Spinal cord (tissue), 9 donors: ENCODE measurements at regions not wholly inside any gene's neighbourhood (a gene's known extent, or its start where the extent isn't known, plus 50 kb on each side); places are given as distances from the start of the nearest gene placed in this dataset.

Experiments
- DNase-seq, 6 donors: peaks; one replicate each; pipeline versions ENCODE4 v3.0.0 to v3.0.0-alpha.2; 2013 to 2015; ENCODE audit warnings: low spot score in 6 of 6, low read depth in 4 of 6
- H3K27ac ChIP-seq: one replicate; pipeline ENCODE4 v1.5.1; 2013; ENCODE audit warnings: low read depth, low read length, control low read depth
- H3K27me3 ChIP-seq: one replicate; pipeline ENCODE4 v1.6.1; 2013; ENCODE audit warnings: low read length; ENCODE audit not compliant: control insufficient read depth, insufficient read depth
- H3K36me3 ChIP-seq: one replicate; pipeline ENCODE4 v1.6.1; 2013; ENCODE audit warnings: low read length; ENCODE audit not compliant: control insufficient read depth, insufficient read depth
- H3K4me1 ChIP-seq: one replicate; pipeline ENCODE4 v1.6.1; 2013; ENCODE audit warnings: low read length; ENCODE audit not compliant: control insufficient read depth, insufficient read depth
- H3K4me3 ChIP-seq: one replicate; pipeline ENCODE4 v1.5.1; 2013; ENCODE audit warnings: low read depth, low read length, control low read depth
- H3K9me3 ChIP-seq: one replicate; pipeline ENCODE4 v1.6.1; 2013; ENCODE audit warnings: low read length; ENCODE audit not compliant: control insufficient read depth, insufficient read depth
- WGBS: methylation state at CpG from one replicate; pipeline ENCODE4 v1.1.5; 2013; ENCODE audit warnings: missing lambda C conversion rate; ENCODE audit not compliant: insufficient coverage; 5-methylcytosine and 5-hydroxymethylcytosine counted together
- donor health status: healthy.

DNA sequence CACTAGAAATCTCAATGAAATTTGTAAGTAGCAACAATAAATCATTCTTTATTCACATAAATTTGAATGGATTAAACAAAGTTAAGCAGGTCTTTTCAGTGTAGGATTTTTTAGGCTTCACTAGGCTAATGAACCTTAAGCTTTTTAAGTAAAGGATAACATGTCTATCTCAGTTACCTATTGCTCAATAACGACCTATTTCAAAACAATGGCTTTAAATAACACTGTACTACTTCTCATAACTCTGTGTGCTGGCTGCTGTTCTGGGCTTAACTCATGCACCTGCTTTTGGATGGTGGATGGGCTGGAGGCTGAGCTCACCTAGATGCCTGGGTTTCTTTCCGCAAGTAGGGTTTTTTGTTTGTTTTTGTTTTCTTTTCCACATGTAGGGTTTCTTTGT lies 495.0 kb upstream of the SLIT2 start:
- Histone ChIP-seq H3K27ac (no peak overlapping the region), H3K4me1 (no peaks in the 10 kb centered on the region), H3K4me3 (no peak overlapping the region), H3K9me3 (no peaks in the 10 kb centered on the region), H3K36me3 (no peaks in the 10 kb centered on the region), H3K27me3 (no peaks in the 10 kb centered on the region)
- DNase-seq = no peak
- 100% methylated on average over 1 of the region's 2 CpGs for WGBS

DNA sequence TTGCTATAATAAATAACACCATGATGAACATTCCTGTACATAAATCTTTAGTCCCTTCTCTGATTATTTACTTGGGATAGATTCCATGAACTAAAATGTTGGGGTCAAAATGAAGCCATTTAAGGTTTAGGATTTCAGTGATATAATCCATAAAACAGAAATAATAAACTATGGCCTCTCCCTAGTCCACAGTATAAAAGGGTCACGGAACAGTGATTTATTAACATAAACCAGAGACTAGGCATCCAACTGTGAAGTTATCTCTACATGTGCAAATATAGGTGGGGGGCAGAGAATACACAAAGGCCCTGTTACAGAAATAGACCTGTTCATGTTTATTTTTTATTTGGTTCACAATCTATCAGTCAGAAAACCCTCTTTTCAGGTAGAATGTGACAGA lies 499.1 kb upstream of the SLIT2 start:
- no CpG with 5 or more reads among the region's 1 CpG for WGBS
- H3K4me3 ChIP-seq = no peak overlapping the region
- DNase-seq = no peak
- H3K27ac ChIP-seq = no peak overlapping the region
- no peaks in the 10 kb centered on the region for H3K36me3 ChIP-seq
- H3K27me3 ChIP-seq = no peaks in the 10 kb centered on the region
- no peaks in the 10 kb centered on the region for H3K4me1 ChIP-seq
- H3K9me3 ChIP-seq = no peaks in the 10 kb centered on the region

DNA sequence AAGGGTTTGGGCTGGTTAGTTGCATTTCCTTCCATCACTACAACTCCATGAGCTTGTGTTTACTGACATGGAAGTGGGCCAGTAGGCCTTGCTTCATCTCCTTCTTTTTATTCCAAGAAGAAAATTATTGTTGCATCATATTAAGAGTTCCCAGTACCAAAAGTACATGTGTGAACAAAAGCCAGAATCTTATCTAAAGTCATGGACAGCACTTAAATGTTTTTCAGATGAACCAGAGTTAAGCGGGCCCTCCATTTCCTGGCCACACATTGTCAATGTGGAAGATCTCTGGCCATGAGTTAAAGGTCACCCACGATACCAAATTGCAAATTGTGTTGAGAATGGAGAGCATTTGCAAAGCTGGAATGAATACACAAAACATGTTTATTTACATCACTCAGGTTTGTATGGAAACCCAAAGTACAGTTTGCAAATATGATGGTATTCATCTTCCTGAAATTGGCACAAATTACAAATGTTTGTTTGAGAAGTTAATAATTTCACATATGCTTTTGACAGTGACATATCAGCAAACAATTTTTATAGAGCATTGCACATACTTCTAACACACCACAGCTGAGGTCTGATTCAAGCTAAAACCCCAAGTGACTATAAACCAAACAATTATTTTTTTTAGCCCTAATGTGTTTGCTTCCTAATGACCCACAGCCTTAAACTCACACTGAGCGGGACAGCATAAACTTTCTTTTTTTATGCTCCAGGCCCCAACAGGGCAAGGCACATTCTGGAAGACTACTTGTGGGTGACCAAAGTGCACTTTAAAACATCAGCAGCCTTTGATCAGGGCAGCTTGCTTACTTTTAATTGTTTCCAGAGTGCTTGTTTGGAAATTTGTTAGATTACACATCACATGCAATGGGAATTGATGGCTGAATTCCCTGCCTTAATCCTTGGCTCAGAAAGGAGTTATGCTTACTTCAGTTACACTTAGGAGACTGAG lies 502.9 kb upstream of the SLIT2 start:
- peak in 1 of 6 donors; percentile 21 for DNase-seq
- no peaks in the 10 kb centered on the region for H3K9me3 ChIP-seq
- no peaks in the 10 kb centered on the region for H3K4me1 ChIP-seq
- no peaks in the 10 kb centered on the region for H3K36me3 ChIP-seq
- no peak overlapping the region for H3K27ac ChIP-seq
- WGBS = 73% methylated on average over 2 of the region's 3 CpGs
- no peaks in the 10 kb centered on the region for H3K27me3 ChIP-seq
- H3K4me3 ChIP-seq = no peak overlapping the region

DNA sequence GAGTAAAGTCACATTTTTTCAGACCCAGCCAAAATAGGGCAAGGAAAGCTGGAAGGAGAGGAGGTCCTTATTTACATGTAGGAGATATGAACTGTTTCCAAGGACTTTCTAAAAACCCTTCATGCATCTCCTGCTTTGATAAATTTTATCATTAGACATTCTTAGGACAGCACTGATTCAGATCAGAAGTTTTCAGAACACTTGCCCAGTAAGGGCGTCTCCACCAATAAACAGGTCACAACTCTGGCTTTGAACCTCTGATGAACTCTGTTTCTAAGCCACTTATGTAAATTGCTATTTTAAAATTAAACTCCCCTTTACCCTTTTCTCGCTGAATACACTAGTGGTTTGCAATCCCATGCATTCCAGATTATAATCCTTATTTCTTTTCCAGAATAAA lies 505.3 kb upstream of the SLIT2 start:
- Histone ChIP-seq H3K27ac (no peak overlapping the region), H3K27me3 (no peaks in the 10 kb centered on the region), H3K4me3 (no peak overlapping the region), H3K9me3 (no peaks in the 10 kb centered on the region), H3K36me3 (no peaks in the 10 kb centered on the region), H3K4me1 (no peaks in the 10 kb centered on the region)
- no CpG with 5 or more reads among the region's 2 CpGs for WGBS
- DNase-seq = no peak

DNA sequence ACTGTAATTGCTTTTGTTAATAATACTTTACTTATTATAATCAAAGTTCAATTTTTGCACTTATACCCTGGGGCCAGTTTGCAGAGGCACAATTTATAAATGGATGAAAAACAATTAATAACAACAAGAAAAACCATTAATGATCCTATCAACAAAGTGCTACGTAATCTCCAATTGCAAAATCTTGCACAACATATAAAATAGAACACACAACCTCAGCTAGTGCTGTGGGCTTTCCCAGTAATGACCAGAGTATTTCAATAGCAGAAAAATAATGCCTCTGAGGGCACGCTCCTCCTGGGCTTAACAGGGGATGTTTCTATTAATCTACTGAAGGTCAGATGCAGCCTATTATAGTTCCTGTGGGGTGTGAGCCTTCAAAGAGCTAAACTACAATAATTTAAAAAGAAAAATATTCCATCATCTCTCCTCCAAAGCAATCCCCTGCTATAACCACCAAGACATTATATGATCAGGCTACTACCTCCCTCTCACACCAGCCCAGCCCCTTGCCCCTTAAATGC lies 508.5 kb upstream of the SLIT2 start:
- no peaks in the 10 kb centered on the region for H3K36me3 ChIP-seq
- no peak overlapping the region for H3K4me3 ChIP-seq
- no peaks in the 10 kb centered on the region for H3K27me3 ChIP-seq
- H3K9me3 ChIP-seq = no peaks in the 10 kb centered on the region
- DNase-seq = peak in 1 of 6 donors; percentile 42
- no CpG with 5 or more reads among the region's 2 CpGs for WGBS
- no peaks in the 10 kb centered on the region for H3K4me1 ChIP-seq
- H3K27ac ChIP-seq = no peak overlapping the region

DNA sequence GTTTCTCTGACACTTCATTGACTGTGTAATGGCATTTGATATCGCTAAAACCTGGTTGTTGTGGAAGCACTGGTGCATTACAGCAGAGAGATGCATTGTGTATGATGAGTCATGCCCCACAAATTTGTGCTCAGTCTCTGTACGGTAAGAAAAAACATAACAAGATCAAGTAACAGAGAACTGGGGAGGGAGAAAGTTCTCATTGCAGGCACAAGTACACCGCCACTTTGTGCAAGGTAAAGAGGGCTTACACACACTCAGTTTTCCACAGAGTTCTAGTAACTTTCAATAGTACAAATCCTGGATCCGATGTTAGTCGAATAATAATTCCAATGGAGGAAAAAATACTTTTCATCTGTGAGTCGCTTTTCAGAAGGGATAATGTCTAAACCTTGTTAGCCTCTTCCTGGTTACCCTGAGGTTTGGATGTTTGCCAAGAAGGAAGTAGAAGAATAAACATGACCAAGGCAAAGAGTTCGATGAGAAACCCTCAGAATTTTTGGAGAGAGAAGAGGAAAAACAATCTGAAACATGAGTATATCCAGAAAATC lies 512.5 kb upstream of the SLIT2 start:
- Histone ChIP-seq H3K9me3 (no peaks in the 10 kb centered on the region), H3K4me3 (no peak overlapping the region), H3K27me3 (no peaks in the 10 kb centered on the region), H3K27ac (no peak overlapping the region), H3K36me3 (no peaks in the 10 kb centered on the region), H3K4me1 (no peaks in the 10 kb centered on the region)
- DNase-seq = peak in 1 of 6 donors; percentile 13
- 79% methylated on average over 2 of the region's 7 CpGs for WGBS

DNA sequence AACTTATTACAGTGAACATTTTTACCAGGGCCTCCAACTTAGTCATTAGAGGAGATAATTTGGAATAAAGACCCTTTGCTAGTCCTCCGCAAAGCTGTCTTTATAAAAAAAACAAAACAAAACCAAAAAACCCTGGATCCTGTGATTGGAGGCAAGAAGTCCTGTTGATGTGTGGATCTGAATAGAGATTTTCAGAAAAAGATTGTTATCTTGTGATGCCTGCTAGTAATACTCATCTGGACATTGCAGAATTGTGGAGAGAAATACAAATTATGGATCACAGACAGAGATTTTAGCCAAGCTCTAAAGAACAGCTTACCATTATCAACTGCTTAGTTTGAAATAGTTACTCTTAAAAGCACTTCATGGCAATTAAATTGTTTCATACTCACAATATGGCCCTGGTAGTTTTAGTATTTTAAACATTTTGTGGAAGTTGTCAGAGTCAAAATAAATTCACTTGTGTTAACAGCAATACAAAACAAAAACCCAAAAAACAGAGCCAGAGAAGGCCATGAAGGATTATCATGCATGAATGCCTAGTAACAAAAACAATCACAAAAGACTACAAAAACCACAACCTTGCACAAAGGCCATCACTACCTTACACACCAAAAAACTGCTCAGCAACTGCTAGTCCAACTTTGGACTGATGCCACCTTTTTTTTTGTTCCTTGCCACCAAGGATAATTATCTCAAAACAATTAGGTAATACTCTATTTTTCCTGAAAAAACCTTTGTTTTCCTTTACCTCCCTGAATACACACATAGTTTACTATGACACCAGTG lies 514.5 kb upstream of the SLIT2 start:
- DNase-seq = peak in 2 of 6 donors; percentile 3 to 18
- no CpG with 5 or more reads among the region's 1 CpG for WGBS
- H3K4me3 ChIP-seq = no peak overlapping the region
- H3K27ac ChIP-seq = no peak overlapping the region
- H3K4me1 ChIP-seq = no peaks in the 10 kb centered on the region
- no peaks in the 10 kb centered on the region for H3K9me3 ChIP-seq
- H3K36me3 ChIP-seq = no peaks in the 10 kb centered on the region
- H3K27me3 ChIP-seq = no peaks in the 10 kb centered on the region

DNA sequence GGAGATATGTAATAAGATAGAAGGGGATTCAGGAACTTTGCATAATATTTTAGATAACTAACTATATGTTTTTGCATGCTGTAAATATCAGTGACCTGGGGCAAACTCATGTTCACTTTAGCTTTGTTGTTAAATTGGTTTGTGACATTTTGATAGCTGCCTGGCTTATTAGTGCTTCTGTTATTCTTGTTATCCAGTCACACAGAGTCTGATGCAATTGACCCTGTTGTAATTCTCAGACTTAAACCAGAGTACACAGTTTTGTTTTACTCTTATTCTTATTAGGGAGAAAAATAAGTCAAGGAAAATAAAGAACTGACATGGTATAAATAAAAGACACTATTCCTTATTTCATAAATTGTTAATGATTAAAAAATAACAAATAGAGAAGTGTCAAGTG lies 516.7 kb upstream of the SLIT2 start:
- H3K9me3 ChIP-seq = no peaks in the 10 kb centered on the region
- no peak overlapping the region for H3K27ac ChIP-seq
- no peaks in the 10 kb centered on the region for H3K27me3 ChIP-seq
- H3K36me3 ChIP-seq = no peaks in the 10 kb centered on the region
- DNase-seq = no peak
- no peaks in the 10 kb centered on the region for H3K4me1 ChIP-seq
- no peak overlapping the region for H3K4me3 ChIP-seq

DNA sequence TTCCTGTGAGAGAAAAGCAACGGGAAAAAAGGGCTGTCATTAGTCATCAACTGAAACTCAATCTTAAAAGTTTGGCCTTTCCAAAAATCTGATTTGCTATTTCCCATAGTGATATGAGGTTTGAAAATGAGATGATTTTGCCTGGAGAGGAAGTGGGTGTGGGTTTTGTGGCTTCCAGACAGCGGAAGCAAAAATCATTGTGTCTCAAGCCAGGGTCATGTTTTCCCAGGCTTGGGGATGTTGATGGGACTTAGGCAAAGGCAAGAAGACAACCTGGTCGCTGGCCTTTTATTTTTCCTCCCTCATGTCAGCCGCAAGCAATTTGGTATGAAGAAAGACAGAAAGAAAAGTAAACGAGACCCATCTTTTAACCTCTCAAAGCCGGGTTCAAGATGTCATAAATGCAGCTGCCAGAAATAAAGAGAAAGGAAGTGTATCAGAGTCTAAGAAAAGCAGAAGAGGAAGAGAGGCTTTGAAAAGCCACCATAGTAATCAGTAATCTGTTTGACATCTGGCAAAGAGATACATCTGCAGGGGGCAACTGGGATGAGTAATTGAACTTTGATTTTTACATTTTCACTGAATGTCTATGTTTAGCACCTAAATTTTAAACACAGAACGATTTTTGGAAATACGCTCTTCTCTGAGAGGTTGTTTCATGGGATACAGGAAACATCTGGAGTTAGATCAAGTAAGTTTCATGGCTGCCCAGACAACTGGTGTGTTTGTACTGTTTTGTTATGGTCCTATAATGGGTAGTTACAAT lies 521.6 kb upstream of the SLIT2 start:
- no peak for DNase-seq
- H3K4me3 ChIP-seq = no peak overlapping the region
- no peaks in the 10 kb centered on the region for H3K4me1 ChIP-seq
- H3K27ac ChIP-seq = no peak overlapping the region
- no peaks in the 10 kb centered on the region for H3K36me3 ChIP-seq
- 100% methylated on average over 1 of the region's 8 CpGs for WGBS
- no peaks in the 10 kb centered on the region for H3K27me3 ChIP-seq
- no peaks in the 10 kb centered on the region for H3K9me3 ChIP-seq
